ENCODE measurements at regions not wholly inside any gene's neighbourhood (a gene's known extent, or its start where the extent isn't known, plus 50 kb on each side); places are given as distances from the start of the nearest gene placed in this dataset.

DNA sequence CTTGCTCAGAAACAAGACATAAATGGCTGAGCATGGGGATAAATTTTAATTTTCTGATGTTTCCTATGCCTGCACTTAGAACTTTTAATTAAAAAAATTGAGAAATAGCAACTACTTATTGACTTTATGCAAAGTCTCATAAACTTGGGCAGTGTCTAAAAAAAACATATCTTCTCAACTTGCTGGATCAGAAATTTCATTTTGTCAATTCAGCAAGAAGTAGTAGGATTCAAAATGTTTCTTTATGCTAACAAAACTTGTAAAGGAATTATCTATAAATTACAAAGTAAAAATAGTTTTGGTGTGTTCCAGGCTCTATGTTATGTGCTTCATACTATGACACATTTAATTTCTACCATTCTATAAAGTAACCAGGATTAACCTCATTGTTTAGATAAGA lies 562.2 kb upstream of the IMPG1 start:
- Histone ChIP-seq H3K4me2 (ENCODE audit: insufficient read depth, low read length) (no peak overlapping the region), H3K79me2 (ENCODE audit: insufficient read depth, low read length) (no peaks in the 10 kb centered on the region), H2AFZ (ENCODE audit: low read depth, low read length) (no peak overlapping the region), H3K9me3 (ENCODE audit: insufficient read depth, low read length, severe bottlenecking) (no peaks in the 10 kb centered on the region), H3K27ac (ENCODE audit: low read length) (no peak overlapping the region), H3K4me3 (ENCODE audit: low read depth in 1 of 2, low read length in 2 of 2) (no peak overlapping the region), H3K27me3 (ENCODE audit: insufficient read depth, low read length, poor library complexity) (no peaks in the 10 kb centered on the region), H3K9ac (ENCODE audit: low read depth, low read length) (no peak overlapping the region), H3K4me1 (ENCODE audit: insufficient read depth, low read length) (no peaks in the 10 kb centered on the region), H3K36me3 (ENCODE audit: insufficient read depth, low read length) (no peaks in the 10 kb centered on the region), H4K20me1 (ENCODE audit: insufficient read depth, low read length) (no peaks in the 10 kb centered on the region)
- DNase-seq (no peak), ATAC-seq (ENCODE audit: insufficient read depth, low read depth) (no peak)
- no peak for TF ChIP-seq CTCF (IDR thresholded peaks at IDR 0.05; ENCODE audit: borderline replicate concordance, extremely low read depth, low read length, poor library complexity, severe bottlenecking)
- TF ChIP-seq EZH2 (IDR thresholded peaks at IDR 0.05; ENCODE audit: borderline replicate concordance, low read depth, low read length, severe bottlenecking) = no peak

GRCh38 chr6:76633259-76633658 lies 560.8 kb upstream of the IMPG1 start:
- no peak for ATAC-seq (ENCODE audit: insufficient read depth, low read depth)
- Histone ChIP-seq H2AFZ (ENCODE audit: low read depth, low read length) (no peak overlapping the region), H3K4me1 (ENCODE audit: insufficient read depth, low read length) (no peaks in the 10 kb centered on the region), H3K9ac (ENCODE audit: low read depth, low read length) (no peak overlapping the region), H3K27ac (ENCODE audit: low read length) (no peak overlapping the region), H3K4me3 (ENCODE audit: low read depth in 1 of 2, low read length in 2 of 2) (no peak overlapping the region), H3K36me3 (ENCODE audit: insufficient read depth, low read length) (no peaks in the 10 kb centered on the region), H3K4me2 (ENCODE audit: insufficient read depth, low read length) (no peak overlapping the region), H3K79me2 (ENCODE audit: insufficient read depth, low read length) (no peaks in the 10 kb centered on the region), H4K20me1 (ENCODE audit: insufficient read depth, low read length) (no peaks in the 10 kb centered on the region), H3K9me3 (ENCODE audit: insufficient read depth, low read length, severe bottlenecking) (no peaks in the 10 kb centered on the region), H3K27me3 (ENCODE audit: insufficient read depth, low read length, poor library complexity) (no peaks in the 10 kb centered on the region)
- no peak for TF ChIP-seq EZH2 (IDR thresholded peaks at IDR 0.05; ENCODE audit: borderline replicate concordance, low read depth, low read length, severe bottlenecking)
- TF ChIP-seq CTCF (IDR thresholded peaks at IDR 0.05; ENCODE audit: borderline replicate concordance, extremely low read depth, low read length, poor library complexity, severe bottlenecking) = no peak
- no peak for DNase-seq

- Histone ChIP-seq H3K9ac (ENCODE audit: low read depth, low read length) (no peak overlapping the region), H3K4me2 (ENCODE audit: insufficient read depth, low read length) (no peak overlapping the region), H3K27me3 (ENCODE audit: insufficient read depth, low read length, poor library complexity) (no peaks in the 10 kb centered on the region), H3K79me2 (ENCODE audit: insufficient read depth, low read length) (no peaks in the 10 kb centered on the region), H3K27ac (ENCODE audit: low read length) (no peak overlapping the region), H3K36me3 (ENCODE audit: insufficient read depth, low read length) (no peaks in the 10 kb centered on the region), H3K9me3 (ENCODE audit: insufficient read depth, low read length, severe bottlenecking) (no peaks in the 10 kb centered on the region), H4K20me1 (ENCODE audit: insufficient read depth, low read length) (no peaks in the 10 kb centered on the region), H3K4me1 (ENCODE audit: insufficient read depth, low read length) (no peaks in the 10 kb centered on the region), H3K4me3 (ENCODE audit: low read depth in 1 of 2, low read length in 2 of 2) (no peak overlapping the region), H2AFZ (ENCODE audit: low read depth, low read length) (no peak overlapping the region)
- no peak for DNase-seq
- TF ChIP-seq EZH2 (IDR thresholded peaks at IDR 0.05; ENCODE audit: borderline replicate concordance, low read depth, low read length, severe bottlenecking) = no peak
- no peak for TF ChIP-seq CTCF (IDR thresholded peaks at IDR 0.05; ENCODE audit: borderline replicate concordance, extremely low read depth, low read length, poor library complexity, severe bottlenecking)
- ATAC-seq (ENCODE audit: insufficient read depth, low read depth) = no peak
Observed at GRCh38 chr6:76631622-76632021, 559.2 kb upstream of the IMPG1 start.

GRCh38 chr6:76615395-76615794 lies 542.9 kb upstream of the IMPG1 start:
- no peaks in the 10 kb centered on the region for H3K79me2 ChIP-seq (ENCODE audit: insufficient read depth, low read length)
- H3K27ac ChIP-seq (ENCODE audit: low read length) = no peak overlapping the region
- no peak overlapping the region for H2AFZ ChIP-seq (ENCODE audit: low read depth, low read length)
- no peak overlapping the region for H3K4me2 ChIP-seq (ENCODE audit: insufficient read depth, low read length)
- no peak for ATAC-seq (ENCODE audit: insufficient read depth, low read depth)
- H3K9ac ChIP-seq (ENCODE audit: low read depth, low read length) = no peak overlapping the region
- no peaks in the 10 kb centered on the region for H3K4me1 ChIP-seq (ENCODE audit: insufficient read depth, low read length)
- no peaks in the 10 kb centered on the region for H3K9me3 ChIP-seq (ENCODE audit: insufficient read depth, low read length, severe bottlenecking)
- H3K36me3 ChIP-seq (ENCODE audit: insufficient read depth, low read length) = no peaks in the 10 kb centered on the region
- no peak overlapping the region for H3K4me3 ChIP-seq (ENCODE audit: low read depth in 1 of 2, low read length in 2 of 2)
- DNase-seq = no peak
- H3K27me3 ChIP-seq (ENCODE audit: insufficient read depth, low read length, poor library complexity) = no peaks in the 10 kb centered on the region
- TF ChIP-seq EZH2 (IDR thresholded peaks at IDR 0.05; ENCODE audit: borderline replicate concordance, low read depth, low read length, severe bottlenecking) (no peak), CTCF (IDR thresholded peaks at IDR 0.05; ENCODE audit: borderline replicate concordance, extremely low read depth, low read length, poor library complexity, severe bottlenecking) (no peak)
- no peaks in the 10 kb centered on the region for H4K20me1 ChIP-seq (ENCODE audit: insufficient read depth, low read length)

Measured in DND-41 (cell line).